K562 (cell line): ENCODE measurements at regions not wholly inside any gene's neighbourhood (a gene's known extent, or its start where the extent isn't known, plus 50 kb on each side); places are given as distances from the start of the nearest gene placed in this dataset.

Experiments
- ATAC-seq: fragments of 200-7000 bp; cut with Tn5 transposase; 3 replicates; pipeline ENCODE4 v1.9.1; 2020; ENCODE audit warnings: moderate library complexity
- BruUV-seq: library from RNA; stranded (reverse); fragments of 400-500 nt; replicated peaks from 2 replicates; lab custom pipeline; 2021; lab: Mats Ljungman, UMichigan
- CTCF ChIA-PET: fragments of 300-600 bp; formaldehyde crosslinking; extraction: SDS; loops from one replicate; lab custom pipeline; 2021; ENCODE audit warnings: low intra/inter-chr PET ratio; lab: Yijun Ruan, JAX
- POLR2A ChIA-PET: fragments of 300-600, 350-650 bp; sonication (Branson Sonifier 250); formaldehyde crosslinking; extraction: SDS; loops from one replicate; lab custom pipeline; 2021; ENCODE audit warnings: antibody characterized with exemption, inconsistent platforms; lab: Yijun Ruan, JAX
- DNase-seq, 4 experiments: peaks; one replicate each; pipeline versions ENCODE4 v3.0.0 to v3.0.0-alpha.2; 2011 to 2018; ENCODE audit warnings: low spot score in 3 of 4, mixed read lengths in 3 of 4; ENCODE audit errors: extremely low read depth in 1 of 4
- FAIRE-seq: peaks from 2 replicates; lab custom pipeline; 2011; peaks lifted over from hg19 to GRCh38; lab: Jason Lieb, UNC
- H2AFZ ChIP-seq: 2 replicates; pipeline ENCODE4 v1.6.0; 2011; ENCODE audit warnings: low read depth, low read length, control low read depth, inconsistent platforms
- H3K27ac ChIP-seq: fragments of 200-600 bp; 3 replicates; pipeline ENCODE4 v1.8.0; 2011; ENCODE audit warnings: low read depth, mild to moderate bottlenecking, control low read depth, inconsistent platforms, low read length, moderate library complexity, mixed read lengths; ENCODE audit errors: extremely low read depth
- H3K27me3 ChIP-seq, 2 experiments: fragments of 300-600 bp in 1 of 2; 2 replicates in 1 of 2; 3 replicates in 1 of 2; pipeline versions ENCODE4 v1.6.0 to v1.8.0; 2011; ENCODE audit warnings: inconsistent platforms in 2 of 2, low read length in 2 of 2, mild to moderate bottlenecking in 1 of 2, mixed read lengths in 1 of 2, moderate library complexity in 1 of 2; ENCODE audit not compliant: control insufficient read depth in 2 of 2, insufficient read depth in 2 of 2
- H3K36me3 ChIP-seq: fragments of 300-600 bp; 3 replicates; pipeline ENCODE4 v1.8.0; 2011; ENCODE audit warnings: mild to moderate bottlenecking, low read length, inconsistent platforms; ENCODE audit not compliant: control insufficient read depth, insufficient read depth
- H3K4me1 ChIP-seq, 2 experiments: fragments of 200-600 bp in 1 of 2; replicated peaks in 1 of 2; 2 replicates in 1 of 2; 3 replicates in 1 of 2; pipeline versions ENCODE4 v1.5.1 to v1.8.0; 2011; ENCODE audit warnings: inconsistent platforms in 2 of 2, low read length in 2 of 2, mild to moderate bottlenecking in 1 of 2, mixed read lengths in 1 of 2, moderate library complexity in 1 of 2; ENCODE audit not compliant: control insufficient read depth in 2 of 2, insufficient read depth in 2 of 2
- H3K4me2 ChIP-seq: 2 replicates; pipeline ENCODE4 v1.6.1; 2011; ENCODE audit warnings: low read length, control low read depth, inconsistent platforms, mixed read lengths; ENCODE audit not compliant: insufficient read depth
- H3K4me3 ChIP-seq: fragments of 200-600 bp; sonication (generic), shearing (Covaris generic); 2 replicates; pipeline ENCODE4 v1.5.1; 2016; ENCODE audit warnings: control low read depth, inconsistent platforms
- H3K79me2 ChIP-seq: fragments of 200-600 bp; 3 replicates; pipeline ENCODE4 v1.8.0; 2011; ENCODE audit warnings: low read length, inconsistent platforms; ENCODE audit not compliant: control insufficient read depth, insufficient read depth
- H3K9ac ChIP-seq, 2 experiments: 2 replicates each; pipeline versions ENCODE4 v1.6.0 to v1.6.1; 2011; ENCODE audit warnings: low read depth in 2 of 2, low read length in 2 of 2, control low read depth in 1 of 2, inconsistent platforms in 1 of 2, mild to moderate bottlenecking in 1 of 2, mixed read lengths in 1 of 2; ENCODE audit not compliant: insufficient read depth in 1 of 2
- H3K9me1 ChIP-seq: one replicate; pipeline ENCODE4 v1.6.0; 2011; ENCODE audit warnings: inconsistent platforms, mild to moderate bottlenecking, low read length, moderate library complexity; ENCODE audit not compliant: control insufficient read depth, insufficient read depth
- H3K9me3 ChIP-seq: replicated peaks from 2 replicates; pipeline ENCODE4 v1.5.1; 2011; ENCODE audit warnings: low read depth, low read length, inconsistent platforms; ENCODE audit not compliant: control insufficient read depth, insufficient read depth
- H4K20me1 ChIP-seq: replicated peaks from 2 replicates; pipeline ENCODE4 v1.6.1; 2011; ENCODE audit warnings: low read length, inconsistent platforms, mixed read lengths; ENCODE audit not compliant: control insufficient read depth, insufficient read depth
- CEBPB ChIP-seq: fragments of 450-650 bp; IDR thresholded peaks from 2 replicates; pipeline ENCODE4 v1.6.1; 2016; ENCODE audit warnings: missing genetic modification characterization, missing compliant biosample characterization
- FOXA3 ChIP-seq, 2 experiments: fragments of 450-650 bp in 1 of 2; sonication (generic) in 1 of 2; formaldehyde crosslinking; IDR thresholded peaks in 1 of 2; conservative IDR thresholded peaks in 1 of 2; 2 replicates each; pipeline versions ENCODE4 v1.4.0 to v1.8.0; 2020 to 2022; ENCODE audit warnings: mild to moderate bottlenecking in 2 of 2, missing genetic modification reagents in 1 of 2
- KLF10 ChIP-seq: fragments of 250-450 bp; sonication (Bioruptor Pico); IDR thresholded peaks from 2 replicates; pipeline ENCODE4 v1.6.1; 2021; ENCODE audit warnings: matching md5 sums
- MAZ ChIP-seq, 2 experiments: fragments of 450-650 bp in 1 of 2; sonication (generic) in 1 of 2; formaldehyde crosslinking; IDR thresholded peaks in 1 of 2; conservative IDR thresholded peaks in 1 of 2; 2 replicates each; pipeline versions ENCODE4 v1.4.0 to v1.5.0; 2020; ENCODE audit warnings: mild to moderate bottlenecking in 1 of 2, missing genetic modification reagents in 1 of 2
- MEIS2 ChIP-seq: fragments of 450-650 bp; IDR thresholded peaks from 2 replicates; pipeline ENCODE4 v1.6.1; 2014; ENCODE audit warnings: mild to moderate bottlenecking; ENCODE audit not compliant: partially characterized antibody
- RREB1 ChIP-seq: fragments of 250-450 bp; sonication (Bioruptor Pico); IDR thresholded peaks from 2 replicates; pipeline ENCODE4 v1.4.0; 2020
- ZNF589 ChIP-seq: fragments of 200-800 bp; sonication (Bioruptor generic); IDR thresholded peaks from 2 replicates; pipeline ENCODE4 v1.6.1; 2016; ENCODE audit warnings: low read depth, missing genetic modification characterization, missing compliant biosample characterization
- WGBS: fragments of 100-300 bp; shearing (Covaris generic); methylation state at CpG from one replicate; pipeline ENCODE4 v1.1.6; 2016; ENCODE audit warnings: low coverage, mixed read lengths; ENCODE audit not compliant: insufficient coverage; ENCODE audit errors: missing lambda C conversion rate; 5-methylcytosine and 5-hydroxymethylcytosine counted together
- in situ Hi-C: fragments of 300-500 bp; cut with MboI; formaldehyde crosslinking; loops from 4 replicates; pipeline ENCODE4 v1.15.0; 2018; ENCODE audit warnings: inconsistent platforms, mixed read lengths
- intact Hi-C: fragments of 100-400 bp; cut with micrococcal nuclease; formaldehyde crosslinking; loops from 2 replicates; pipeline ENCODE4 v1.14.2; 2022

GRCh38 chr6:160810238-160810637 lies 108.2 kb downstream of the PLG start:
- Histone ChIP-seq H3K27ac (no peak overlapping the region), H3K9me3 (no peaks in the 10 kb centered on the region), H4K20me1 (no peaks in the 10 kb centered on the region), H3K4me2 (no peak overlapping the region), H3K9me1 (no peaks in the 10 kb centered on the region), H3K4me3 (no peak overlapping the region), H3K27me3 (no peaks in the 10 kb centered on the region), H2AFZ (peak overlapping the region; percentile 53), H3K9ac (no peak overlapping the region), H3K36me3 (no peaks in the 10 kb centered on the region), H3K79me2 (no peaks in the 10 kb centered on the region), H3K4me1 (no peaks in the 10 kb centered on the region)
- POLR2A ChIA-PET: interaction anchor here (1.4 kb wide), 2 partner anchors 9 to 17 kb away, joined by 3 read pairs; no protein-coding TSS in a partner anchor
- peak; percentile 64 for ATAC-seq
- no peak for DNase-seq
- no peak for TF ChIP-seq KLF10 (CRISPR knock-in tag)
- no peak for TF ChIP-seq RREB1 (CRISPR knock-in tag)
- TF ChIP-seq CEBPB (tag): peak; percentile 42; the same call in 1 of the 2 replicates
- TF ChIP-seq MAZ (CRISPR knock-in tag; conservative IDR thresholded peaks at IDR 0.05 in 1 of 2, IDR thresholded peaks at IDR 0.05 in 1 of 2): no peak
- TF ChIP-seq ZNF589 (CRISPR knock-in tag): no peak
- 0 out of 4 replicates have a peak, but pooled peaks of 1 of the 2 experiments have one; percentile 29 for TF ChIP-seq FOXA3 (CRISPR knock-in tag; conservative IDR thresholded peaks at IDR 0.05 in 1 of 2, IDR thresholded peaks at IDR 0.05 in 1 of 2)
- peak; percentile 37 for TF ChIP-seq MEIS2
- CTCF ChIA-PET: no interaction called here
- in situ Hi-C loops: no loop called here
- intact Hi-C loops: no loop called here
- WGBS: 10% methylated on average over 3 of the region's 3 CpGs
- FAIRE-seq: no peak
- BruUV-seq: no TSS peak
